Caco-2 (cell line): ENCODE measurements at regions not wholly inside any gene's neighbourhood (a gene's known extent, or its start where the extent isn't known, plus 50 kb on each side); places are given as distances from the start of the nearest gene placed in this dataset. TPM values are rescaled to one million over a fixed set of nuclear protein-coding genes. Genes with fewer than 3 reads are reported as not detected.
A peak's percentile ranks its signal among the peaks of the same experiment; 100 is the strongest.

ENCODE experiments used
- BruUV-seq: library from RNA; stranded (reverse); fragments of 400-500 nt; replicated peaks from 2 replicates; lab custom pipeline; 2021; lab: Mats Ljungman, UMichigan
- CTCF ChIA-PET: fragments of 300-600 bp; sonication (Branson Sonifier 250); formaldehyde crosslinking; loops from one replicate; lab custom pipeline; 2022; ENCODE audit warnings: antibody characterized with exemption; lab: Charles Lee
- POLR2A ChIA-PET: fragments of 300-600 bp; sonication (Branson Sonifier 250); formaldehyde crosslinking; loops from one replicate; lab custom pipeline; 2022; ENCODE audit warnings: antibody characterized with exemption; lab: Charles Lee
- DNase-seq, 2 experiments: peaks; one replicate each; pipeline versions ENCODE4 v3.0.0 to v3.0.0-alpha.2; 2020 to 2022
- H3K27me3 ChIP-seq: replicated peaks from 2 replicates; pipeline ENCODE4 v1.6.0; 2011; ENCODE audit warnings: low read length; ENCODE audit not compliant: control insufficient read depth, insufficient read depth
- H3K36me3 ChIP-seq: 2 replicates; pipeline ENCODE4 v1.5.1; 2011; ENCODE audit warnings: low read length; ENCODE audit not compliant: control insufficient read depth, insufficient read depth
- H3K4me1 ChIP-seq: fragments of 250-450 bp; sonication (Bioruptor Pico); 2 replicates; pipeline ENCODE4 v1.5.1; 2020; ENCODE audit warnings: mild to moderate bottlenecking
- H3K4me3 ChIP-seq: 2 replicates; pipeline ENCODE4 v1.5.1; 2011; ENCODE audit warnings: low read depth, mild to moderate bottlenecking, control low read depth, low read length
- H3K9me3 ChIP-seq: fragments of 250-450 bp; sonication (Bioruptor Pico); 2 replicates; pipeline ENCODE4 v1.5.1; 2020; ENCODE audit warnings: mild to moderate bottlenecking, moderate library complexity
- H3K27ac Mint-ChIP-seq: one replicate; pipeline ENCODE4 v1.8.0; 2022; ENCODE audit warnings: mixed read lengths; ENCODE audit not compliant: unreplicated experiment
- H3K27me3 Mint-ChIP-seq: one replicate; pipeline ENCODE4 v1.8.0; 2022; ENCODE audit warnings: mixed read lengths; ENCODE audit not compliant: insufficient read depth, unreplicated experiment
- H3K36me3 Mint-ChIP-seq: one replicate; pipeline ENCODE4 v1.8.0; 2022; ENCODE audit warnings: mild to moderate bottlenecking, mixed read lengths; ENCODE audit not compliant: insufficient read depth, unreplicated experiment
- H3K4me1 Mint-ChIP-seq: one replicate; pipeline ENCODE4 v1.8.0; 2022; ENCODE audit warnings: low read depth, mixed read lengths; ENCODE audit not compliant: unreplicated experiment
- H3K4me3 Mint-ChIP-seq: one replicate; pipeline ENCODE4 v1.8.0; 2022; ENCODE audit warnings: mild to moderate bottlenecking, moderate library complexity, mixed read lengths; ENCODE audit not compliant: unreplicated experiment
- H3K9me3 Mint-ChIP-seq: one replicate; pipeline ENCODE4 v1.8.0; 2022; ENCODE audit warnings: mixed read lengths; ENCODE audit not compliant: unreplicated experiment
- CTCF ChIP-seq, 2 experiments: fragments of 200-600 bp in 1 of 2; IDR thresholded peaks; 1 replicate in 1 of 2; 2 replicates in 1 of 2; pipeline versions ENCODE4 v1.5.1 to v1.8.0; 2011 to 2022; ENCODE audit warnings: antibody characterized with exemption in 1 of 2, control low read depth in 1 of 2, inconsistent platforms in 1 of 2, low read depth in 1 of 2, low read length in 1 of 2, mild to moderate bottlenecking in 1 of 2, moderate library complexity in 1 of 2; ENCODE audit not compliant: insufficient read depth in 1 of 2, severe bottlenecking in 1 of 2, unreplicated experiment in 1 of 2
- intact Hi-C: fragments of 100-400 bp; cut with micrococcal nuclease; formaldehyde crosslinking; loops from one replicate; pipeline ENCODE4 v1.10.0; 2022; ENCODE audit not compliant: unreplicated experiment
- microRNA-seq: library from miRNA; unstranded; fragments of <30 nt; microRNA quantifications from one replicate; pipeline ENCODE4 v1.2.0, GENCODE V29; 2022

DNA sequence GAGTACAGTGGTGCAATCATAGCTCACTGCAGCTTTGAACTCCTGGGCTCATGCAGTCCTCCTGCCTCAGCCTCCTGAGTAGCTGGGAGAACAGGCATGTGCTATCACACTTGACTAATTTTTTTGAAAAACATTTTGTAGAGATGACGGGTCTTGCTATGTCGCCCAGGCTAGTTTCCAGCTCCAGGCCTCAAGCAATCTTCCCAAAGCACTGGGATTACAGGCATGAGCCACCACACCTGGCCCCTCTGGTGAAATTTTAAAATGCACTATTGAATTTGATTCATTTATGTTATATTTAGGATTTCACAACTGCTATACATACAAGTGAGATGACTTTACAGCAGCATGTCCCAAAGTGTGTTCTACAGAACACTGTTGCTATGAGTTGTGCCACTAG is 50.8 kb upstream of the TPM1 start:
- no peaks in the 10 kb centered on the region for H3K36me3 ChIP-seq
- peaks cover 27% of the 10 kb centered on the region for H3K4me1 Mint-ChIP-seq
- no peaks in the 10 kb centered on the region for H3K9me3 Mint-ChIP-seq
- no TSS peak for BruUV-seq
- ChIA-PET CTCF (no interaction called here), POLR2A (no interaction called here)
- H3K27me3 ChIP-seq: no peaks in the 10 kb centered on the region
- no peak overlapping the region for H3K4me3 ChIP-seq
- no peaks in the 10 kb centered on the region for H3K27me3 Mint-ChIP-seq
- intact Hi-C loops: no loop called here
- H3K4me1 ChIP-seq: peaks cover 33% of the 10 kb centered on the region
- DNase-seq: no peak
- no peak overlapping the region for H3K27ac Mint-ChIP-seq
- no peak overlapping the region for H3K4me3 Mint-ChIP-seq
- H3K9me3 ChIP-seq: no peaks in the 10 kb centered on the region
- no peak for TF ChIP-seq CTCF (IDR thresholded peaks at IDR 0.05; ENCODE audit: insufficient read depth in 1 of 2, low read depth in 1 of 2, low read length in 1 of 2, severe bottlenecking in 1 of 2, unreplicated experiment in 1 of 2)
- no peaks in the 10 kb centered on the region for H3K36me3 Mint-ChIP-seq

DNA sequence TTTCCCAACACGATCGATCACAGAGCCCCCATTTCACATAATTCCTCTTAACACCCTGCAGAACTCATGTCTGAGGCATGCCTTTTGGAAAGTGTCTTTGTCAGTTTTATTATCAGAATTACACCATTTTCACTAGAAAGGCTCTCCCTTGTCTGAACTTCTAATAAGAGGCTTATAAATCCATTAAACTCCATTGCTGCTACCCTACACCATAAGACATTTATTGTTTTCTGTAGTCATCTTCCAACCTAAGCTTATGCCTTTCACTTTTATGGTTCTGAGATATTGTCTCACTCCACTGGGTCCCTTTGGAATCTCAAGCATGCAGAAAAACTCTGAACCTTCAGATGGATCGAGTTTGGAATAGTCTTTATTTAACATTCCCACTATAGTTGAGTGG is 50.2 kb upstream of the TPM1 start:
- H3K36me3 Mint-ChIP-seq: no peaks in the 10 kb centered on the region
- BruUV-seq: no TSS peak
- ChIA-PET CTCF (no interaction called here), POLR2A (no interaction called here)
- no peak overlapping the region for H3K4me3 Mint-ChIP-seq
- no peaks in the 10 kb centered on the region for H3K27me3 Mint-ChIP-seq
- no peak for TF ChIP-seq CTCF (IDR thresholded peaks at IDR 0.05; ENCODE audit: insufficient read depth in 1 of 2, low read depth in 1 of 2, low read length in 1 of 2, severe bottlenecking in 1 of 2, unreplicated experiment in 1 of 2)
- intact Hi-C loops: no loop called here
- peaks cover 30% of the 10 kb centered on the region for H3K4me1 Mint-ChIP-seq
- DNase-seq: no peak
- H3K9me3 Mint-ChIP-seq: no peaks in the 10 kb centered on the region
- H3K27ac Mint-ChIP-seq: no peak overlapping the region
- H3K27me3 ChIP-seq: no peaks in the 10 kb centered on the region
- no peaks in the 10 kb centered on the region for H3K36me3 ChIP-seq
- no peak overlapping the region for H3K4me3 ChIP-seq
- H3K4me1 ChIP-seq: peaks cover 35% of the 10 kb centered on the region
- no peaks in the 10 kb centered on the region for H3K9me3 ChIP-seq

Small RNA genes lying in the stretch of these regions (microRNA-seq; reads per million reads assigned to microRNA genes)
- gene MIR190A (203 reads per million, percentile 76 among the genes with 10 or more reads in this experiment), gene MIR6085 (not detected), gene MIR8067 (not detected)
